SK-N-SH (cell line): ENCODE measurements at regions not wholly inside any gene's neighbourhood (a gene's known extent, or its start where the extent isn't known, plus 50 kb on each side); places are given as distances from the start of the nearest gene placed in this dataset.

Experiments
- CTCF ChIA-PET: fragments of 300-600, 350-600 bp; formaldehyde crosslinking; extraction: SDS; loops from one replicate; lab custom pipeline; 2021; lab: Yijun Ruan, JAX
- POLR2A ChIA-PET: fragments of 350-600 bp; sonication (Branson Sonifier 250); formaldehyde crosslinking; extraction: SDS; loops from one replicate; lab custom pipeline; 2020; ENCODE audit warnings: antibody characterized with exemption, inconsistent platforms; lab: Yijun Ruan, JAX
- DNase-seq: peaks from one replicate; pipeline ENCODE4 v3.0.0; 2012
- H2AFZ ChIP-seq: fragments of 200-600 bp; sonication (generic); 2 replicates; pipeline ENCODE4 v1.8.1; 2016; ENCODE audit warnings: antibody characterized with exemption, mild to moderate bottlenecking, low read depth
- H3F3A ChIP-seq: fragments of 200-600 bp; sonication (generic); replicated peaks from 2 replicates; pipeline ENCODE3; 2016; ENCODE audit warnings: antibody characterized with exemption, mild to moderate bottlenecking; ENCODE audit not compliant: insufficient read depth
- H3K27ac ChIP-seq, 2 experiments: fragments of 200-500 bp in 1 of 2; fragments of 200-600 bp in 1 of 2; sonication (Bioruptor generic) in 1 of 2; sonication (generic), shearing (Covaris generic) in 1 of 2; 2 replicates each; pipeline versions ENCODE4 v1.5.1 to v1.6.1; 2014 to 2016; ENCODE audit warnings: low read depth in 2 of 2, inconsistent platforms in 1 of 2, low read length in 1 of 2, mild to moderate bottlenecking in 1 of 2, mixed read lengths in 1 of 2
- H3K27me3 ChIP-seq: fragments of 200-600 bp; sonication (generic), shearing (Covaris generic); 2 replicates; pipeline ENCODE4 v1.6.1; 2016; ENCODE audit warnings: mixed run types; ENCODE audit not compliant: insufficient read depth
- H3K36me3 ChIP-seq, 2 experiments: fragments of 200-500 bp in 1 of 2; fragments of 200-600 bp in 1 of 2; sonication (Bioruptor generic) in 1 of 2; sonication (generic) in 1 of 2; replicated peaks in 1 of 2; 2 replicates each; pipeline versions ENCODE3 to v1.5.1; 2014 to 2016; ENCODE audit warnings: low read length in 1 of 2, mild to moderate bottlenecking in 1 of 2; ENCODE audit not compliant: insufficient read depth in 2 of 2, control insufficient read depth in 1 of 2
- H3K4me1 ChIP-seq, 2 experiments: fragments of 200-500 bp in 1 of 2; fragments of 200-600 bp in 1 of 2; sonication (Bioruptor generic) in 1 of 2; sonication (generic), shearing (Covaris generic) in 1 of 2; 2 replicates each; pipeline versions ENCODE4 v1.5.1 to v1.6.1; 2014 to 2016; ENCODE audit warnings: low read depth in 1 of 2, low read length in 1 of 2, mixed run types in 1 of 2; ENCODE audit not compliant: insufficient read depth in 2 of 2, control insufficient read depth in 1 of 2
- H3K4me2 ChIP-seq: fragments of 200-600 bp; sonication (generic), shearing (Covaris generic); 2 replicates; pipeline ENCODE4 v1.6.1; 2017; ENCODE audit warnings: mixed run types
- H3K4me3 ChIP-seq, 2 experiments: fragments of 200-500 bp in 1 of 2; fragments of 200-600 bp in 1 of 2; sonication (Bioruptor generic) in 1 of 2; sonication (generic), shearing (Covaris generic) in 1 of 2; 2 replicates each; pipeline versions ENCODE4 v1.5.1 to v1.8.1; 2014 to 2016; ENCODE audit warnings: low read depth in 2 of 2, inconsistent platforms in 1 of 2, low read length in 1 of 2, mild to moderate bottlenecking in 1 of 2, mixed read lengths in 1 of 2, moderate library complexity in 1 of 2
- H3K79me2 ChIP-seq: fragments of 200-600 bp; sonication (generic); 2 replicates; pipeline ENCODE4 v1.8.1; 2017; ENCODE audit warnings: mild to moderate bottlenecking; ENCODE audit not compliant: insufficient read depth
- H3K9ac ChIP-seq: fragments of 200-600 bp; sonication (generic); 2 replicates; pipeline ENCODE4 v1.6.1; 2017; ENCODE audit warnings: mixed run types
- H3K9me2 ChIP-seq: fragments of 200-600 bp; sonication (generic); 2 replicates; pipeline ENCODE4 v1.6.1; 2017; ENCODE audit warnings: mixed run types
- H3K9me3 ChIP-seq: fragments of 200-600 bp; sonication (generic); 2 replicates; pipeline ENCODE4 v1.6.1; 2017; ENCODE audit warnings: mixed run types, mild to moderate bottlenecking, moderate library complexity
- H4K20me1 ChIP-seq: fragments of 200-600 bp; sonication (generic); 2 replicates; pipeline ENCODE4 v1.6.1; 2017; ENCODE audit warnings: mild to moderate bottlenecking, mixed run types; ENCODE audit not compliant: insufficient read depth
- CHD2 ChIP-seq: fragments of 150-350 bp; IDR thresholded peaks from 2 replicates; pipeline ENCODE4 v1.6.1; 2018; ENCODE audit warnings: low read length; ENCODE audit not compliant: partially characterized antibody
- ELF1 ChIP-seq: IDR thresholded peaks from 2 replicates; pipeline ENCODE4 v1.4.0; 2012
- EP300 ChIP-seq, 2 experiments: IDR thresholded peaks; 2 replicates each; pipeline versions ENCODE4 v1.4.0 to v1.6.1; 2012; ENCODE audit warnings: borderline replicate concordance in 1 of 2, low read depth in 1 of 2, low read length in 1 of 2
- EZH2phosphoT487 ChIP-seq: fragments of 200-600 bp; sonication (generic); IDR thresholded peaks from 2 replicates; pipeline ENCODE4 v1.6.1; 2017; ENCODE audit warnings: low read depth, mixed run types, mild to moderate bottlenecking, antibody characterized with exemption, moderate library complexity, borderline replicate concordance
- FOSL2 ChIP-seq: IDR thresholded peaks from 2 replicates; pipeline ENCODE4 v1.4.0; 2012; ENCODE audit warnings: low read depth, mild to moderate bottlenecking, moderate library complexity, borderline replicate concordance
- FOXM1 ChIP-seq: IDR thresholded peaks from 2 replicates; pipeline ENCODE4 v1.4.0; 2012; ENCODE audit warnings: low read depth, mild to moderate bottlenecking
- GABPA ChIP-seq: IDR thresholded peaks from 2 replicates; pipeline ENCODE4 v1.4.0; 2012; ENCODE audit warnings: low read depth, mild to moderate bottlenecking
- GATA2 ChIP-seq: sonication (generic); formaldehyde crosslinking; IDR thresholded peaks from 2 replicates; pipeline ENCODE4 v1.5.0; 2020; ENCODE audit warnings: mild to moderate bottlenecking, missing genetic modification reagents
- IRF3 ChIP-seq: fragments of 150-350 bp; IDR thresholded peaks from 2 replicates; pipeline ENCODE4 v1.6.1; 2016; ENCODE audit warnings: mild to moderate bottlenecking, low read depth, low read length
- MAX ChIP-seq: IDR thresholded peaks from 2 replicates; pipeline ENCODE4 v1.4.0; 2012; ENCODE audit warnings: low read depth
- MEF2A ChIP-seq: IDR thresholded peaks from 2 replicates; pipeline ENCODE4 v1.4.0; 2012; ENCODE audit warnings: low read depth, borderline replicate concordance
- NRF1 ChIP-seq: IDR thresholded peaks from 2 replicates; pipeline ENCODE4 v1.6.1; 2012; ENCODE audit warnings: low read depth, mild to moderate bottlenecking, low read length
- POLR2AphosphoS5 ChIP-seq: IDR thresholded peaks from 2 replicates; pipeline ENCODE4 v1.6.1; 2012; ENCODE audit warnings: low read depth, low read length
- RAD21 ChIP-seq: IDR thresholded peaks from 2 replicates; pipeline ENCODE4 v1.6.1; 2012; ENCODE audit warnings: mild to moderate bottlenecking, low read length
- RCOR1 ChIP-seq: fragments of 150-350 bp; IDR thresholded peaks from 2 replicates; pipeline ENCODE4 v1.6.1; 2017; ENCODE audit warnings: antibody characterized with exemption, low read length
- REST ChIP-seq: IDR thresholded peaks from 2 replicates; pipeline ENCODE4 v1.6.1; 2012; ENCODE audit warnings: mild to moderate bottlenecking, low read depth, low read length, moderate library complexity
- SIN3A ChIP-seq: IDR thresholded peaks from 2 replicates; pipeline ENCODE4 v1.6.1; 2012; ENCODE audit warnings: low read depth, mild to moderate bottlenecking, low read length, moderate library complexity, borderline replicate concordance
- TAF1 ChIP-seq: IDR thresholded peaks from 2 replicates; pipeline ENCODE4 v1.6.1; 2012; ENCODE audit warnings: low read depth, mild to moderate bottlenecking, low read length, moderate library complexity, borderline replicate concordance
- TCF12 ChIP-seq: IDR thresholded peaks from 2 replicates; pipeline ENCODE4 v1.4.0; 2012
- YY1 ChIP-seq: IDR thresholded peaks from 2 replicates; pipeline ENCODE4 v1.4.0; 2012; ENCODE audit warnings: low read depth, mild to moderate bottlenecking
- ZBTB33 ChIP-seq: IDR thresholded peaks from 2 replicates; pipeline ENCODE4 v1.4.0; 2012; ENCODE audit warnings: low read depth, borderline replicate concordance
- WGBS: methylation state at CpG from one replicate; pipeline ENCODE4 v1.1.6; 2017; ENCODE audit warnings: low lambda C conversion rate; 5-methylcytosine and 5-hydroxymethylcytosine counted together

GRCh38 chr18:38933910-38934510 lies 1368.4 kb upstream of the CELF4 start:
- H3K27me3 ChIP-seq, result no peaks in the 10 kb centered on the region
- H3K4me1 ChIP-seq, result no peaks in the 10 kb centered on the region
- no peaks in the 10 kb centered on the region for H3K9me2 ChIP-seq
- H3K36me3 ChIP-seq, result no peaks in the 10 kb centered on the region
- H3K9ac ChIP-seq, result no peak overlapping the region
- no peak overlapping the region for H3K4me3 ChIP-seq
- no peaks in the 10 kb centered on the region for H3F3A ChIP-seq
- no peaks in the 10 kb centered on the region; the same call in 1 of the 2 replicates for H3K9me3 ChIP-seq
- H4K20me1 ChIP-seq, result no peaks in the 10 kb centered on the region
- CTCF ChIA-PET, result no interaction called here
- H3K4me2 ChIP-seq, result no peak overlapping the region
- no peaks in the 10 kb centered on the region for H3K79me2 ChIP-seq
- no peak overlapping the region for H3K27ac ChIP-seq
- TF ChIP-seq ELF1, result no peak
- no peak for TF ChIP-seq YY1
- no peak for TF ChIP-seq RAD21
- TF ChIP-seq SIN3A, result no peak
- TF ChIP-seq EZH2phosphoT487, result no peak
- no peak for TF ChIP-seq ZBTB33
- TF ChIP-seq FOSL2, result no peak
- TF ChIP-seq GABPA, result no peak
- TF ChIP-seq NRF1, result no peak
- TF ChIP-seq POLR2AphosphoS5, result no peak
- TF ChIP-seq, all 33 proteins: peak for 0
- no peak overlapping the region for H2AFZ ChIP-seq
- DNase-seq, result no peak
- POLR2A ChIA-PET, result no interaction called here

GRCh38 chr18:38933322-38933721 lies 1367.7 kb upstream of the CELF4 start:
- no peaks in the 10 kb centered on the region for H3K9me3 ChIP-seq
- H3K9ac ChIP-seq, result no peak overlapping the region
- no peaks in the 10 kb centered on the region for H4K20me1 ChIP-seq
- no peak for DNase-seq
- no peaks in the 10 kb centered on the region for H3F3A ChIP-seq
- H3K9me2 ChIP-seq, result no peaks in the 10 kb centered on the region
- H3K36me3 ChIP-seq, result no peaks in the 10 kb centered on the region
- CTCF ChIA-PET, result no interaction called here
- WGBS, result 43% methylated on average over 3 of the region's 3 CpGs
- POLR2A ChIA-PET, result no interaction called here
- H2AFZ ChIP-seq, result no peak overlapping the region
- H3K27ac ChIP-seq, result no peak overlapping the region
- H3K4me3 ChIP-seq, result no peak overlapping the region
- no peak overlapping the region for H3K4me2 ChIP-seq
- no peaks in the 10 kb centered on the region for H3K79me2 ChIP-seq
- no peaks in the 10 kb centered on the region for H3K4me1 ChIP-seq
- no peaks in the 10 kb centered on the region for H3K27me3 ChIP-seq
- TF ChIP-seq MAX (no peak), TCF12 (no peak), TAF1 (no peak), EP300 (IDR thresholded peaks at IDR 0.05; ENCODE audit: borderline replicate concordance in 1 of 2, low read depth in 1 of 2, low read length in 1 of 2) (no peak), CHD2 (no peak), IRF3 (no peak), FOXM1 (no peak), GATA2 (CRISPR knock-in tag) (no peak), YY1 (no peak), REST (no peak), RCOR1 (no peak), GABPA (no peak), MEF2A (no peak), ZBTB33 (no peak)
